ENCODE measurements at regions not wholly inside any gene's neighbourhood (a gene's known extent, or its start where the extent isn't known, plus 50 kb on each side); places are given as distances from the start of the nearest gene placed in this dataset.

DNA sequence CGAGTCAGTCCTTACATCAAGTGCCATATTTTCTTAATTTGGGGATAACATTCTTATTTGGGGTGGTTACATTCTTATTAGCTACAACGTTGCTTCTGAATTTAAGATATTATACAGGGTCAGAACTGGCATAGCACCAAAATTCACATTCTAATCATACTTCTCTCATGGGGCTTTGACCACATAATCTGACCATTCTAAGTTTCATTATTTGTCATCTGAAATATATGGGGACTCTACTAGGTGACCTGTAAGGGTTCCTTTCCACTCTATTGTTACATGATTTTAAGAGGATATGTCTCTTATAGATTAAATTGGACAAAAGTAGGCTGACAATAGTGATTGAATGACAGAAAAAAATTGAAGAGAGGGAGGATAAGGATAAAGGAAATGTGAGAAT, 536.5 kb downstream of the KCTD12 start:
- Mint-ChIP-seq H3K4me3 (ENCODE audit: unreplicated experiment) (no peak overlapping the region), H3K27me3 (ENCODE audit: low read depth, unreplicated experiment) (peaks cover 2% of the 10 kb centered on the region), H3K27ac (ENCODE audit: unreplicated experiment) (no peak overlapping the region), H3K9me3 (ENCODE audit: unreplicated experiment) (peaks cover 3% of the 10 kb centered on the region), H3K36me3 (ENCODE audit: low read depth, unreplicated experiment) (no peaks in the 10 kb centered on the region), H3K4me1 (ENCODE audit: low read depth, unreplicated experiment) (peaks cover 1% of the 10 kb centered on the region)
- Histone ChIP-seq H3K79me2 (ENCODE audit: insufficient read depth, low read length) (no peaks in the 10 kb centered on the region), H3K27me3 (ENCODE audit: insufficient read depth, low read length) (no peaks in the 10 kb centered on the region), H3K36me3 (ENCODE audit: insufficient read depth, low read length) (no peaks in the 10 kb centered on the region), H3K9ac (ENCODE audit: low read length) (no peak overlapping the region), H4K20me1 (ENCODE audit: insufficient read depth, low read length) (no peaks in the 10 kb centered on the region), H3K4me2 (ENCODE audit: low read length) (no peak overlapping the region), H3K27ac (ENCODE audit: low read depth, low read length) (no peak overlapping the region), H3K4me1 (ENCODE audit: insufficient read depth, low read length) (no peaks in the 10 kb centered on the region), H2AFZ (ENCODE audit: low read depth, low read length) (no peak overlapping the region), H3K4me3 (ENCODE audit: insufficient read depth, low read depth, low read length) (no peak overlapping the region), H3K9me3 (ENCODE audit: insufficient read depth, low read depth, low read length) (no peaks in the 10 kb centered on the region)
- TF ChIP-seq, protein P1, sequence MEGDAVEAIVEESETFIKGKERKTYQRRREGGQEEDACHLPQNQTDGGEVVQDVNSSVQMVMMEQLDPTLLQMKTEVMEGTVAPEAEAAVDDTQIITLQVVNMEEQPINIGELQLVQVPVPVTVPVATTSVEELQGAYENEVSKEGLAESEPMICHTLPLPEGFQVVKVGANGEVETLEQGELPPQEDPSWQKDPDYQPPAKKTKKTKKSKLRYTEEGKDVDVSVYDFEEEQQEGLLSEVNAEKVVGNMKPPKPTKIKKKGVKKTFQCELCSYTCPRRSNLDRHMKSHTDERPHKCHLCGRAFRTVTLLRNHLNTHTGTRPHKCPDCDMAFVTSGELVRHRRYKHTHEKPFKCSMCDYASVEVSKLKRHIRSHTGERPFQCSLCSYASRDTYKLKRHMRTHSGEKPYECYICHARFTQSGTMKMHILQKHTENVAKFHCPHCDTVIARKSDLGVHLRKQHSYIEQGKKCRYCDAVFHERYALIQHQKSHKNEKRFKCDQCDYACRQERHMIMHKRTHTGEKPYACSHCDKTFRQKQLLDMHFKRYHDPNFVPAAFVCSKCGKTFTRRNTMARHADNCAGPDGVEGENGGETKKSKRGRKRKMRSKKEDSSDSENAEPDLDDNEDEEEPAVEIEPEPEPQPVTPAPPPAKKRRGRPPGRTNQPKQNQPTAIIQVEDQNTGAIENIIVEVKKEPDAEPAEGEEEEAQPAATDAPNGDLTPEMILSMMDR (IDR thresholded peaks at IDR 0.05; ENCODE audit: insufficient read depth, low read depth, low read length) = no peak
- no peak for TF ChIP-seq EZH2 (IDR thresholded peaks at IDR 0.05; ENCODE audit: insufficient read depth, low read length)
- DNase-seq (ENCODE audit: low read depth) (no peak), FAIRE-seq (no peak)

DNA sequence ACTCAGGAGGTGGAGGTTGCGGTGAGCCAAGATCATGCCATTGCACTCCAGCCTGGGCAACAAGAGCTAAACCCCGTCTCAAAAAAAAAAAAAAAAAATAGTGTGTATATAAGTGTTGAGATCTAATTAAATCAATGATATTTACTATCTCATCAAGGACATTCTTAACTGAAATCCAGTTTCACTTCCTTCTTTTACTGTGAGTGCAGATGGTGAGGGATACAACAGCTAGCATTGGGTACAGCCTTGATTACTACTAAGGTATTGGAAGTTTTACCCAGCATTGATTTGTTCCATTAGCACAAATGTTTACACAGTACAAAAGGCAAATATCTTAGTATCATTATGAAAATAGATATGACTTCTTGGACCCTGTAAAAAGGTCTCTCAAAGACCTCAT, 546.6 kb downstream of the KCTD12 start:
- H4K20me1 ChIP-seq (ENCODE audit: insufficient read depth, low read length) = no peaks in the 10 kb centered on the region
- H3K27me3 Mint-ChIP-seq (ENCODE audit: low read depth, unreplicated experiment) = peaks cover 3% of the 10 kb centered on the region
- H3K36me3 ChIP-seq (ENCODE audit: insufficient read depth, low read length) = no peaks in the 10 kb centered on the region
- no peak for TF ChIP-seq EZH2 (IDR thresholded peaks at IDR 0.05; ENCODE audit: insufficient read depth, low read length)
- TF ChIP-seq, protein P1 (IDR thresholded peaks at IDR 0.05; ENCODE audit: insufficient read depth, low read depth, low read length) = no peak
- peaks cover 8% of the 10 kb centered on the region for H3K9me3 Mint-ChIP-seq (ENCODE audit: unreplicated experiment)
- no peak overlapping the region for H3K9ac ChIP-seq (ENCODE audit: low read length)
- no peak overlapping the region for H3K4me3 Mint-ChIP-seq (ENCODE audit: unreplicated experiment)
- no peak overlapping the region for H2AFZ ChIP-seq (ENCODE audit: low read depth, low read length)
- H3K27ac ChIP-seq (ENCODE audit: low read depth, low read length) = no peak overlapping the region
- H3K4me2 ChIP-seq (ENCODE audit: low read length) = no peak overlapping the region
- H3K79me2 ChIP-seq (ENCODE audit: insufficient read depth, low read length) = no peaks in the 10 kb centered on the region
- no peaks in the 10 kb centered on the region for H3K9me3 ChIP-seq (ENCODE audit: insufficient read depth, low read depth, low read length)
- no peaks in the 10 kb centered on the region for H3K4me1 Mint-ChIP-seq (ENCODE audit: low read depth, unreplicated experiment)
- DNase-seq (ENCODE audit: low read depth) = no peak
- H3K27me3 ChIP-seq (ENCODE audit: insufficient read depth, low read length) = no peaks in the 10 kb centered on the region
- FAIRE-seq = no peak
- no peaks in the 10 kb centered on the region for H3K4me1 ChIP-seq (ENCODE audit: insufficient read depth, low read length)
- H3K36me3 Mint-ChIP-seq (ENCODE audit: low read depth, unreplicated experiment) = peaks cover 2% of the 10 kb centered on the region
- H3K4me3 ChIP-seq (ENCODE audit: insufficient read depth, low read depth, low read length) = no peak overlapping the region
- no peak overlapping the region for H3K27ac Mint-ChIP-seq (ENCODE audit: unreplicated experiment)

DNA sequence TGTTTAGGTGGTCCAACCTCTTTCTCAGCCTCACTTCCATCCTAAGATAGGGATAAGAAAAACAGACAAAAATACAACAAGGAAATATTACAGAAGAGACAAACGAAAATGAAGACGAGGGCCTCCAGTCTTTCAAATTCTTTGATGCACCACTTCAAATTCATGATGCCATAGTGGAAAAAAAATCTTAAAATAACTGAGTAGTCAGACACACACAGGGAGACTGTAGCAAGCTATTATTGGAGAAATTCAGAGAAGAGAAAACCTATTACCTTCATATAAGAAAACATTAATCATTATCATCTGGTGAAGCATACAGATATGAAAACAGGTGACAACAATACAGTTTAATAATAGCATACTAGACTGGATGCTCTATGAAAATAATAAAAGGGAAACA, 548.2 kb downstream of the KCTD12 start:
- Mint-ChIP-seq H3K9me3 (ENCODE audit: unreplicated experiment) (peaks cover 3% of the 10 kb centered on the region), H3K4me1 (ENCODE audit: low read depth, unreplicated experiment) (no peaks in the 10 kb centered on the region), H3K27me3 (ENCODE audit: low read depth, unreplicated experiment) (peaks cover 3% of the 10 kb centered on the region), H3K27ac (ENCODE audit: unreplicated experiment) (no peak overlapping the region), H3K4me3 (ENCODE audit: unreplicated experiment) (no peak overlapping the region), H3K36me3 (ENCODE audit: low read depth, unreplicated experiment) (peaks cover 2% of the 10 kb centered on the region)
- no peaks in the 10 kb centered on the region for H3K4me1 ChIP-seq (ENCODE audit: insufficient read depth, low read length)
- H3K4me2 ChIP-seq (ENCODE audit: low read length) = no peak overlapping the region
- H3K27me3 ChIP-seq (ENCODE audit: insufficient read depth, low read length) = no peaks in the 10 kb centered on the region
- H3K27ac ChIP-seq (ENCODE audit: low read depth, low read length) = no peak overlapping the region
- FAIRE-seq (no peak), DNase-seq (ENCODE audit: low read depth) (no peak)
- H2AFZ ChIP-seq (ENCODE audit: low read depth, low read length) = no peak overlapping the region
- H3K9ac ChIP-seq (ENCODE audit: low read length) = no peak overlapping the region
- H3K4me3 ChIP-seq (ENCODE audit: insufficient read depth, low read depth, low read length) = no peak overlapping the region
- no peaks in the 10 kb centered on the region for H3K9me3 ChIP-seq (ENCODE audit: insufficient read depth, low read depth, low read length)
- no peaks in the 10 kb centered on the region for H3K79me2 ChIP-seq (ENCODE audit: insufficient read depth, low read length)
- H3K36me3 ChIP-seq (ENCODE audit: insufficient read depth, low read length) = no peaks in the 10 kb centered on the region
- H4K20me1 ChIP-seq (ENCODE audit: insufficient read depth, low read length) = no peaks in the 10 kb centered on the region
- TF ChIP-seq, protein P1 (IDR thresholded peaks at IDR 0.05; ENCODE audit: insufficient read depth, low read depth, low read length) = no peak
- TF ChIP-seq EZH2 (IDR thresholded peaks at IDR 0.05; ENCODE audit: insufficient read depth, low read length) = no peak
